Sigmoid colon (tissue), 3 donors: ENCODE measurements at regions not wholly inside any gene's neighbourhood (a gene's known extent, or its start where the extent isn't known, plus 50 kb on each side); places are given as distances from the start of the nearest gene placed in this dataset.

ENCODE experiments used
- small RNA-seq, 3 donors: library from RNA; depleted of rRNA; stranded (forward); fragments of <200 nt; gene quantifications; one replicate each; pipeline ENCODE3, GENCODE V24; 2016

Small RNA genes lying in the stretch of these regions (small RNA-seq; reads per million reads assigned to genes)
- 0 to 0.11 (median 0) reads per million in 3 donors for gene RN7SL776P
